ENCODE measurements at regions not wholly inside any gene's neighbourhood (a gene's known extent, or its start where the extent isn't known, plus 50 kb on each side); places are given as distances from the start of the nearest gene placed in this dataset.

DNA sequence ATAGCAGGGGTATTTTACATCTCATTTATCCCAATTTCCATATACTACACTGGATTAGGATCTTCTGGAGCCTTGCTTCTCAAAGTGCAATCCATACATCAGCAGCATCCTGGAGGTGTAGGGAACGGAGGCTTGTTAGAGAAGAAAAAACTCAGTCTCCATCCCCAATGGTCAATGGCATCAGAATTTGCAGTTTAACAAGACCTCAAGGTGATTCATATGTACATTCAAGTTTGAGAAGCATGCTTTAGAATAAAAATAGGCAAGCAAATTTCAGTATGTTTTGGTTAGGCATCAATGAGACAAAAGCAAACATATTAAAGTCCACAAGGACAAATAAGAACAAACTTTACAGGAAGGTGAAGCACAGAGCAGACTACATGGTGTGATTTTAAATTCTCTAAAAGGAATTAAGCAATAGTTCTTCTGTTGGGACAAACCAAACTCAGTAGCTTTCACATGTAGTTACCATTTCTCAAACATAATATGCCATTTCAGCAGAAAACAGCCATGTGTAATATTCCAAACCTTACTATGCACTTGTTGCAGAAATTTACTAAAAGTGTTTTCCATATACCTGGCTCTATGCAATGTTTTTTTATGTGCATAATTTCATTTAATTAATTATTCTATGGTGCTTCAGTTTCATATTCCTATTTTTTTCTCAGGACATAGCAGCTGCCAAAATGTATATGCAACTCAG, 360.3 kb upstream of the NECTIN3 start:
- TF ChIP-seq GABPA (IDR thresholded peaks at IDR 0.05 in 1 of 2, conservative IDR thresholded peaks at IDR 0.05 in 1 of 2) = no peak
- TF ChIP-seq, protein P1, sequence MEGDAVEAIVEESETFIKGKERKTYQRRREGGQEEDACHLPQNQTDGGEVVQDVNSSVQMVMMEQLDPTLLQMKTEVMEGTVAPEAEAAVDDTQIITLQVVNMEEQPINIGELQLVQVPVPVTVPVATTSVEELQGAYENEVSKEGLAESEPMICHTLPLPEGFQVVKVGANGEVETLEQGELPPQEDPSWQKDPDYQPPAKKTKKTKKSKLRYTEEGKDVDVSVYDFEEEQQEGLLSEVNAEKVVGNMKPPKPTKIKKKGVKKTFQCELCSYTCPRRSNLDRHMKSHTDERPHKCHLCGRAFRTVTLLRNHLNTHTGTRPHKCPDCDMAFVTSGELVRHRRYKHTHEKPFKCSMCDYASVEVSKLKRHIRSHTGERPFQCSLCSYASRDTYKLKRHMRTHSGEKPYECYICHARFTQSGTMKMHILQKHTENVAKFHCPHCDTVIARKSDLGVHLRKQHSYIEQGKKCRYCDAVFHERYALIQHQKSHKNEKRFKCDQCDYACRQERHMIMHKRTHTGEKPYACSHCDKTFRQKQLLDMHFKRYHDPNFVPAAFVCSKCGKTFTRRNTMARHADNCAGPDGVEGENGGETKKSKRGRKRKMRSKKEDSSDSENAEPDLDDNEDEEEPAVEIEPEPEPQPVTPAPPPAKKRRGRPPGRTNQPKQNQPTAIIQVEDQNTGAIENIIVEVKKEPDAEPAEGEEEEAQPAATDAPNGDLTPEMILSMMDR (IDR thresholded peaks at IDR 0.05; ENCODE audit: low read depth, low read length, missing input control) = no peak
- TF ChIP-seq, protein P2, sequence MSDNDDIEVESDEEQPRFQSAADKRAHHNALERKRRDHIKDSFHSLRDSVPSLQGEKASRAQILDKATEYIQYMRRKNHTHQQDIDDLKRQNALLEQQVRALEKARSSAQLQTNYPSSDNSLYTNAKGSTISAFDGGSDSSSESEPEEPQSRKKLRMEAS (IDR thresholded peaks at IDR 0.05) = peak; percentile 41
- TF ChIP-seq EGR1 (IDR thresholded peaks at IDR 0.05; ENCODE audit: low read depth in 2 of 2) = no peak
- TF ChIP-seq RAD21 (IDR thresholded peaks at IDR 0.05) = peak; percentile 23 to 50
